Transverse colon (tissue), 4 donors: ENCODE measurements at regions not wholly inside any gene's neighbourhood (a gene's known extent, or its start where the extent isn't known, plus 50 kb on each side); places are given as distances from the start of the nearest gene placed in this dataset.

Experiments
- DNase-seq: peaks from one replicate; pipeline ENCODE4 v3.0.0-alpha.2; 2019
- H3K27ac ChIP-seq, 4 donors: fragments of 200-600 bp; sonication (generic); 2 replicates each; pipeline ENCODE4 v1.5.1; 2016 to 2018; ENCODE audit warnings: inconsistent platforms in 4 of 4
- H3K27me3 ChIP-seq: fragments of 200-600 bp; sonication (generic); 2 replicates; pipeline ENCODE4 v1.5.1; 2017; ENCODE audit warnings: inconsistent platforms
- H3K36me3 ChIP-seq, 4 donors: fragments of 200-600 bp; sonication (generic); 2 replicates each; pipeline ENCODE4 v1.5.1; 2017 to 2019; ENCODE audit warnings: inconsistent platforms in 4 of 4
- H3K4me1 ChIP-seq, 4 donors: fragments of 200-600 bp; sonication (generic); 2 replicates each; pipeline ENCODE4 v1.5.1; 2017 to 2020; ENCODE audit warnings: inconsistent platforms in 4 of 4
- H3K4me3 ChIP-seq, 4 donors: fragments of 200-600 bp; sonication (generic); 1 replicate in 1 of 4; 2 replicates in 3 of 4; pipeline versions ENCODE4 v1.5.1 to v1.6.1; 2017 to 2019; ENCODE audit warnings: inconsistent platforms in 4 of 4
- H3K9me3 ChIP-seq, 2 donors: fragments of 200-600 bp; sonication (generic); 2 replicates each; pipeline ENCODE4 v1.5.1; 2017 to 2019; ENCODE audit warnings: inconsistent platforms in 2 of 2
- CTCF ChIP-seq, 5 experiments: fragments of 200-600 bp in 3 of 5; fragments of 450-650 bp in 2 of 5; sonication (generic) in 3 of 5; IDR thresholded peaks; 1 replicate in 2 of 5; 2 replicates in 3 of 5; pipeline ENCODE4 v1.5.1; 2016 to 2017; ENCODE audit warnings: antibody characterized with exemption in 5 of 5, inconsistent platforms in 3 of 5, mild to moderate bottlenecking in 2 of 5, moderate library complexity in 1 of 5
- EP300 ChIP-seq: sonication (generic); formaldehyde crosslinking; IDR thresholded peaks from one replicate; pipeline ENCODE4 v1.6.1; 2017; ENCODE audit warnings: antibody characterized with exemption, low read depth
- POLR2A ChIP-seq: fragments of 450-650 bp; IDR thresholded peaks from one replicate; pipeline ENCODE4 v1.6.1; 2016; ENCODE audit warnings: antibody characterized with exemption, mild to moderate bottlenecking, moderate library complexity
- POLR2AphosphoS5 ChIP-seq, 3 donors: sonication (generic); formaldehyde crosslinking; IDR thresholded peaks; one replicate each; pipeline ENCODE4 v1.6.1; 2016; ENCODE audit warnings: antibody characterized with exemption in 3 of 3
- WGBS, 2 donors: methylation state at CpG; one replicate each; pipeline ENCODE4 v1.1.5; 2018; ENCODE audit warnings: low coverage in 1 of 2; 5-methylcytosine and 5-hydroxymethylcytosine counted together
- in situ Hi-C, 4 donors: fragments of 200-750 bp; cut with MboI; loops; one replicate each; pipeline versions ENCODE4 v1.15.0 to v1.15.1; 2017; ENCODE audit warnings: low sequenced_read_pairs in 3 of 4, low pct_ligation_motif_present in 1 of 4, low pct_unique_long_range_greater_than_20kb in 1 of 4
- intact Hi-C: fragments of 100-400 bp; cut with DNase I; formaldehyde crosslinking; loops from one replicate; pipeline ENCODE4 v1.15.1; 2023; ENCODE audit warnings: low total_unique reads

DNA sequence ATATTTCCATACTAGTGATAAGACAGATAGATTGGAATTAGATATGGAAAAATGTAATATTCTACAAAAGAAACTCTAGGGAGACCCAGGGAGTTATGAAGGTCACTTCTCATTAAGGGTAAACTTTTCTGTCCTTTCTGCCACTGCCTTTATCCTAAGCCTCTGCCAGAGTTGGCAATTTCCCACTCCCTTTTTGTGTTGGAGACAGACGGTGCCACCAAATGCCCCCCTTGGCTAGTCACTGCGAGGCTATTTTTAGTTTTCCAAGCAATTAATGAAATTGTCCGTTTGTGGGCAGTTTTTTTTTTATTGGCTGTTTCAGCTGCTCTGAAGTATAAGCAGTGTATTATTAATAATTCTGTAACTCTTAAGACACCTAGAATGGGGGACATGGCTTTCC, 67.6 kb upstream of the TENM4 start:
- H3K27me3 ChIP-seq: no peaks in the 10 kb centered on the region
- WGBS, 2 donors: 63 to 75% methylated on average over 3 of the region's 3 CpGs
- TF ChIP-seq EP300: no peak
- TF ChIP-seq CTCF (IDR thresholded peaks at IDR 0.05): no peak
- TF ChIP-seq POLR2AphosphoS5 (IDR thresholded peaks at IDR 0.05): no peak
- TF ChIP-seq POLR2A: no peak
- no peaks in the 10 kb centered on the region for H3K4me1 ChIP-seq
- intact Hi-C loops (no loop called here), in situ Hi-C loops (no loop called here)
- H3K27ac ChIP-seq: no peak overlapping the region
- H3K4me3 ChIP-seq: no peak overlapping the region
- no peaks in the 10 kb centered on the region for H3K9me3 ChIP-seq
- no peaks in the 10 kb centered on the region for H3K36me3 ChIP-seq
- DNase-seq: no peak

DNA sequence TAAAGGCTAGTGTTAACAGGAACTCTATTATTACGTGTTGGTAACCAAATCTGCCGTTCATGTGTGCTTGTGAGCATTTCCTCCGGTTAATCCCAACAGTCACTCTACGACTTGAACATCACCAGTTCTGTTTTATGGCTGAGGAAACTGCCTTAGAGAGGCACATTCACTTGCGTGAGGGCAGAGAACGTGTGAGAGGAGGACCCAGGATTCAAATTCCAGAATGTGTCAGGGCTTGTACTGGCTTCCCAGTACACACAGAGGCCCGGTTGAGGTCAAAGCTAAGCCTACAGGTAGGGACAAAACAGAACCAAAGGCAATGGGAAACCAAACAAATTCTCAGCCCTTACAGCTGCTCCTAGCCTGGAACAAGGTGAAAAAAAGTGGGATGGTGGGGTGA, 66.9 kb upstream of the TENM4 start:
- Histone ChIP-seq H3K36me3 (no peaks in the 10 kb centered on the region), H3K4me3 (no peak overlapping the region), H3K27ac (no peak overlapping the region), H3K9me3 (no peaks in the 10 kb centered on the region), H3K4me1 (no peaks in the 10 kb centered on the region), H3K27me3 (no peaks in the 10 kb centered on the region)
- WGBS, 2 donors: 60 to 83% methylated on average over 1 to 7 of the region's 7 CpGs
- no peak for DNase-seq
- TF ChIP-seq POLR2AphosphoS5 (IDR thresholded peaks at IDR 0.05): no peak
- TF ChIP-seq POLR2A: no peak
- TF ChIP-seq EP300: no peak
- in situ Hi-C loops: no loop called here
- intact Hi-C loops: no loop called here

GRCh38 chr11:79506734-79507344, 66.0 kb upstream of the TENM4 start:
- 76 to 82% methylated on average over 8 to 11 of the region's 11 CpGs for WGBS, 2 donors
- Histone ChIP-seq H3K36me3 (no peaks in the 10 kb centered on the region), H3K4me3 (no peak overlapping the region), H3K27me3 (no peaks in the 10 kb centered on the region), H3K9me3 (no peaks in the 10 kb centered on the region), H3K4me1 (no peaks in the 10 kb centered on the region), H3K27ac (no peak overlapping the region)
- DNase-seq: no peak
- in situ Hi-C loops (no loop called here), intact Hi-C loops (no loop called here)
- TF ChIP-seq POLR2AphosphoS5 (IDR thresholded peaks at IDR 0.05) (no peak), CTCF (IDR thresholded peaks at IDR 0.05) (no peak), EP300 (no peak), POLR2A (no peak)

GRCh38 chr11:79506124-79506523, 65.3 kb upstream of the TENM4 start:
- in situ Hi-C loops: no loop called here
- DNase-seq: no peak
- H3K27me3 ChIP-seq: no peaks in the 10 kb centered on the region
- H3K9me3 ChIP-seq: no peaks in the 10 kb centered on the region
- no peak overlapping the region for H3K27ac ChIP-seq
- H3K36me3 ChIP-seq: no peaks in the 10 kb centered on the region
- intact Hi-C loops: no loop called here
- TF ChIP-seq POLR2A: no peak
- peaks cover 0 to 2% (median under 1%) of the 10 kb centered on the region in 4 donors for H3K4me1 ChIP-seq
- H3K4me3 ChIP-seq: no peak overlapping the region
- 62 to 74% methylated on average over 3 of the region's 3 CpGs for WGBS, 2 donors

DNA sequence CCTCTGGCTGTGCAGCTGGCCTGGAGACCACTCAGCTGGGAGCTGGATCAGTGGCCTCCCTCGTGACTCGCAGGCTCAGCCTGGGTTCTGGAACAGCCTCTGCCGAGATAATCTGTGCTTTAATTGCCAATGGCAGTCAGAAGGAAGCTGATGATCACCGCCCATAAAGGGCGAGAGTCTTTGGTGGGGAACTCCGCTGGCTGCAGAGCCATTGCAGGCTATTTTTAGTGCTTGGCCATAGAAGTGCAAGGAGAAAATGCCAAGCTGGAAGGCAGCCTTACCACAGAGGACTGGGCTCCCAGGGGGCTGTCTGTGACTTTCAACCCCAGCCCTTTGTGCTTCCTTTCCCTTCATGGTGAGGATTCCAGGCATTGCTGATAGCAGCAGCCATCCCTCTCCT, 62.2 kb upstream of the TENM4 start:
- in situ Hi-C loops: no loop called here
- DNase-seq: no peak
- H3K27me3 ChIP-seq: no peaks in the 10 kb centered on the region

More for the DNA sequence above, 62.2 kb upstream of the TENM4 start:
- H3K4me1 ChIP-seq: peaks cover 0 to 4% (median 2%) of the 10 kb centered on the region in 4 donors
- 35 to 58% methylated on average over 4 to 6 of the region's 6 CpGs for WGBS, 2 donors
- no peaks in the 10 kb centered on the region for H3K36me3 ChIP-seq
- no peak overlapping the region for H3K4me3 ChIP-seq
- intact Hi-C loops: no loop called here
- H3K9me3 ChIP-seq: no peaks in the 10 kb centered on the region
- H3K27ac ChIP-seq: no peak overlapping the region
- no peak for TF ChIP-seq POLR2A
- TF ChIP-seq EP300: no peak
- TF ChIP-seq CTCF (IDR thresholded peaks at IDR 0.05): no peak
- TF ChIP-seq POLR2AphosphoS5 (IDR thresholded peaks at IDR 0.05): no peak
